ENCODE measurements at regions not wholly inside any gene's neighbourhood (a gene's known extent, or its start where the extent isn't known, plus 50 kb on each side); places are given as distances from the start of the nearest gene placed in this dataset.

DNA sequence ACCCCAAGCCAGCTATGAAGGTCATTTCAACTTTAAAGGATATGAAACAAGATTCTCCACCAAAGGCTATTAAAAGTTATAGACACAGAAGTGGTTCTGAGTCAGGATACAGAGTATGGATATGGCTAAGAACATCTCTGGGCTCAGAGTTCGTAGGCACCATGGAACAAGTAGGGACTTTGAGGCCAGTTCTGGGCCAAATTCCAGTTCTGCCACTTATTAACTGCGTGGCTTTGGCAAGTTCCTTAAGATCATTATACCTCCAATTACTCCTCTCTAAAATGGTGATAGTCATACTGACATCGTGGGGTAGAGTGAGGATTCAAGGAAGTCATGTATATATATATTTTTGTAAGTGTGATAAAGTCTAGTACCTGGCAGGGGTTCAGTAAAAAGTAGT lies 105.8 kb upstream of the NFE2L3 start:
- TF ChIP-seq, protein P1, sequence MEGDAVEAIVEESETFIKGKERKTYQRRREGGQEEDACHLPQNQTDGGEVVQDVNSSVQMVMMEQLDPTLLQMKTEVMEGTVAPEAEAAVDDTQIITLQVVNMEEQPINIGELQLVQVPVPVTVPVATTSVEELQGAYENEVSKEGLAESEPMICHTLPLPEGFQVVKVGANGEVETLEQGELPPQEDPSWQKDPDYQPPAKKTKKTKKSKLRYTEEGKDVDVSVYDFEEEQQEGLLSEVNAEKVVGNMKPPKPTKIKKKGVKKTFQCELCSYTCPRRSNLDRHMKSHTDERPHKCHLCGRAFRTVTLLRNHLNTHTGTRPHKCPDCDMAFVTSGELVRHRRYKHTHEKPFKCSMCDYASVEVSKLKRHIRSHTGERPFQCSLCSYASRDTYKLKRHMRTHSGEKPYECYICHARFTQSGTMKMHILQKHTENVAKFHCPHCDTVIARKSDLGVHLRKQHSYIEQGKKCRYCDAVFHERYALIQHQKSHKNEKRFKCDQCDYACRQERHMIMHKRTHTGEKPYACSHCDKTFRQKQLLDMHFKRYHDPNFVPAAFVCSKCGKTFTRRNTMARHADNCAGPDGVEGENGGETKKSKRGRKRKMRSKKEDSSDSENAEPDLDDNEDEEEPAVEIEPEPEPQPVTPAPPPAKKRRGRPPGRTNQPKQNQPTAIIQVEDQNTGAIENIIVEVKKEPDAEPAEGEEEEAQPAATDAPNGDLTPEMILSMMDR (IDR thresholded peaks at IDR 0.05): no peak
- TF ChIP-seq POLR2A (IDR thresholded peaks at IDR 0.05): no peak
